NCI-H510A (cell line): ENCODE measurements at regions not wholly inside any gene's neighbourhood (a gene's known extent, or its start where the extent isn't known, plus 50 kb on each side); places are given as distances from the start of the nearest gene placed in this dataset.
"Not testable (repeated sequence)": the region's sequence is repeated elsewhere in the genome, so short reads cannot be mapped to it uniquely, and the experiment has no call there.

Source experiments
- DNase-seq: peaks from one replicate; lab custom pipeline; 2025; lab: John Stamatoyannopoulos, UW

- DNase-seq, result no peak
Observed at GRCh38 chrX:74065831-74066390, 213.4 kb upstream of the XIST start.

DNA sequence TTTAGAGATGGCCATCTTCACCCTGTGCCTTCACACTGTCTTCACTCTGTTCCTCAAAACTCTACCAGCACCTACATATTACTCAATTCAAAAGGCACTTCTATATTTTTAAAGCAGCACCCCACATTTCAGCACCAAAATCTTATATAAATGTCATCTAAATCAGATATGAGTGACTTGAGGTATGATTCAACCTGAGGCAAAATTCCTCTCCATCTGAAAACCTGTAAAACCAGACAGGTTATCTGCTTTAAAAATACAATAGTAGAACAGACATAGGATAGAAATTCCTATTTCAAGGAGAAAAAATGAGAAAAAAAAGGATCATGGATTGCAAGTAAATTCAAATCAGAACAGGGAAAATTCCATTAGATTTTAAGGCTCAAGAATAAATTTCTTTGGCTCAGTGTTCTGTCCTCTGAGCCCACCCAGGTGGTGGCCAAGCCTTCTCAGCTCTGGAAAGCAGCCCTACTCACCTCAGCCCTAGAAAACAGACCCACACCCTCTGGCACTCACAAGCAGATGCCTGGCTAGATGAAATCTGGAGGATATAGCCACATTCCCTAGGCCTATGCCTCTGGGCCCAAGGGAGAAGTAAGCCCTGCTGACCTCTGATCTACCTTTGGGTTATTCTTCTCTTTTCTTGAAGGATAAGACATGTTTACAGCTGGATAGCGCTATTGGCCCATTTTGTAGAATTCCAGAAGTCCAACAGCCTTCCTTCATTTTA is 211.1 kb upstream of the XIST start:
- DNase-seq, result no peak

DNA sequence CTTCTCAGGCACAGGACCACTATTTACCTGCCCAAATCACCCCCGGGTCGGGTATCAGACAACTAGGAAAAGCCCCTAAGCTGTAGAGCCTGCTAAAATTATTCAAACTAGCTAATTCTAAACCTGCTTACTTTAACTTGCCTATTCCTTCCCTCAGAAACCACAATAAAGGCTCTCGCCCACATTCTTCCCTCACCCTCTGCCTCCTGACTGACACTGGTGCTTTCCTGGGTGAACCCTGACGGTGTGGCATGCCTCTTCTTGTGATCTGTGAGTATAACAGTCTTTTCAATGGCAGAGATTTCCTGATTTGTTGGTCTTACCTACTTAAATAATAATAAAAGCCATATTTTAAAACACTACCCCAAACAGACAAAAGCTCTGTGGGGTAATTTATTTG is 209.4 kb upstream of the XIST start:
- DNase-seq, result no peak

GRCh38 chrX:74049126-74049525 is 196.6 kb upstream of the XIST start:
- DNase-seq, result no peak

- not testable (repeated sequence) for DNase-seq
Observed at GRCh38 chrX:74034066-74034465, 181.6 kb upstream of the XIST start.

- DNase-seq, result not testable (repeated sequence)
Observed at GRCh38 chrX:74031527-74031926, 179.0 kb upstream of the XIST start.

GRCh38 chrX:74030766-74031165 is 178.3 kb upstream of the XIST start:
- DNase-seq, result not testable (repeated sequence)

GRCh38 chrX:74025145-74025544 is 172.6 kb upstream of the XIST start:
- not testable (repeated sequence) for DNase-seq

GRCh38 chrX:74023203-74023602 is 170.7 kb upstream of the XIST start:
- no peak for DNase-seq

- no peak for DNase-seq
Observed at GRCh38 chrX:74018253-74018652, 165.7 kb upstream of the XIST start.

- peak; percentile 0 for DNase-seq
Observed at GRCh38 chrX:74015379-74016019, 163.0 kb upstream of the XIST start.

DNA sequence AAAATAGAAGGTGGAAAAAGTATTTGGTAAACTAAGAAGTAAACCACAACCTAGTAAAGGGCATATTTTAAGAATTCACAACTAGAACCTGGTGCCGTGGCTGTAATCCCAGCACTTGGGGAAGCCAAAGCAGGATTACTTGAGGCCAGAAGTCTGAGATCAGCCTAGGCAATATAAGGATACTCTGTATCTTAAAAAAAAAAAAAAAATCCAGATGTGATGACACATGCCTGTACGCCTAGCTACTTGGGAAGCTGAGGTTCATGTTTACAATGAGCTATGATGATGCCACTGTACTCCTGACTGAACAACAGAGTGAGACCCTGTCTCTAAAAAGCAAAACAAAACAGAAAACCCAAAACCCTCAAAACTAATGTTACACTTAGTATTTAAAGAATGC is 156.5 kb upstream of the XIST start:
- no peak for DNase-seq

DNA sequence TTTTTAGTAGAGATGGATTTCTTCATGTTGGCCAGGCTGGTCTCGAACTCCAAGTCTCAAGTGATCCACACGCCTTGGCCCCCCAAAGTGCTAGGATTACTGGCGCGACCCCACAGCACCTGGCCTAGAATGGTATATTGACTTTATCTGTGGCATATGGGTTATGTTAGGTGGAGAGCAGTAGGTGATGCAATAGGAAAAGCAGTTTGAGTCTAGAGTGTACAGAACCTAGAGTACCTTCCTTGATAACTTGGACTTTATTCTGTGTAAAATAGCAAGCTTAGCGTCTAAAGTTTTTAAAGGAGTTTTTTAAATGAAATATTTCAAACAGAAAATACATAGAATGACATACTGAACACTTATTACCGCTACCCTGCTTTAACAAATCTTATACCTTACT is 139.5 kb upstream of the XIST start:
- DNase-seq, result no peak

DNA sequence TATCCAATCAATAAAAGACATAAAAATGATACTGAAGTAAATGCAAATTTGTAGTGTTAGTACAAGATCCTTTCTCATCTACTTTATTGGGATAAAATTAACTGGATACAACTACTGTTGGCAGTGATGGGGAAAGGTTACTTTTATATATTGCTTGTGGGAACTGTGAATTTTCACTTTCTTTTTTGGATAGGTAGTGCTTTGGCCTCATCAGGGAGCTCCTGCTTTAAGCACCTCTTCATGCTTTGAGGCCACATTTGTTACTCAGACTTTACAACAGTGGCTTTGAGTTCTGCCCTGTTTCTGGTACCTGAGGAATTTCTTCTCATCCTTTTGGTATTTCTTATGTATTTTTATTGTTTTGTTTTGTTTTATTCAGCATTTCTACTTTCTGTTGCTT is 134.7 kb upstream of the XIST start:
- DNase-seq, result no peak

DNA sequence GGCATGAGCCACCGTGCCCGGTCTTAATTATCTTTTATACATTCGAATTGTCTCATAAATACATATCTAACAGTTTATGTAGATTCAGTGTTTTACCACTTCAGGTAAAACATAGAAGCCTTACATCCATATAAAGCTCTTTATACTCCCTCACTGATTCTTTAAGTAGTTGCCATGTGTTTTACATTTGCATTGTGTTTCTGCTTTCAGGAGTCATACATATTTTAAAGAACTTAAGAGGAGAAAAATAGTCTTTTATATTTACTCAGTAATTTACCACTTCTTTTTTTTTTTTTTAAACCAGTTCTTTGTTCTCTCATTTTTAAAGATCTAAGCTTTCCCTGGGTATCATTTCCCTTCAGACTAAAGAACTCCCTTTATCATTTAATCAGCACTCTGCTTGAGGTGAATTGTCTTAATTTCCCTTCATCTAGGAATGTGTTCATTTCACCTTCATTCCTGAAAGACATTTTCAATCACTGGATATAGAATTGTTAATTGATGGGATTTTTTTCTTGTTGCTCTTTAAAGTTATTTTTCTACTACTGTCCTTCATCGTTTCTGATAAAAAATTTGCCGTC is 127.1 kb upstream of the XIST start:
- no peak for DNase-seq

- no peak for DNase-seq
Observed at GRCh38 chrX:73977542-73978169, 125.1 kb upstream of the XIST start.

GRCh38 chrX:73967461-73967860 is 114.9 kb upstream of the XIST start:
- not testable (repeated sequence) for DNase-seq

DNA sequence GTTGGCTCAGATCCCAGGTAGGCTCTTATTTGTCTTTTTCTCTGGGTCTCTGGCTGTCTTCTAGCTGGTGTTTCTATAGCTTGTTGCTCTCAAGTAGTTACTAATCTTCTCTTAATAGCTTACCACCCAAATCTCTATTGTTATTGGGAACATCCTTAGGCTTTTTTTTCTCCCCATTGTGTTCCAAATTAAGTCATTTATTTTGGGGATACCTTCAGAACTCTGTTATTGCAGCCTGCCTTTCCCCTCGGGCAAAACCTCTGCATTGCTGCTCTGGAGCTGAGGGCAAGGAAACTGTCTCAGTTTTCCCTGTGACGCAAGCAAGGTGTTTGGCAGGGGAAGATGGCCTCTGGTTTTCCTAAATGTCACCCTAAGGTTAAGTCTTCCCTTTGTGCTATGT is 113.3 kb upstream of the XIST start:
- DNase-seq, result no peak

- no peak for DNase-seq
Observed at GRCh38 chrX:73964579-73964978, 112.1 kb upstream of the XIST start.

GRCh38 chrX:73963682-73964081 is 111.2 kb upstream of the XIST start:
- DNase-seq, result no peak

- DNase-seq, result no peak
Observed at GRCh38 chrX:73962948-73963347, 110.4 kb upstream of the XIST start.

DNA sequence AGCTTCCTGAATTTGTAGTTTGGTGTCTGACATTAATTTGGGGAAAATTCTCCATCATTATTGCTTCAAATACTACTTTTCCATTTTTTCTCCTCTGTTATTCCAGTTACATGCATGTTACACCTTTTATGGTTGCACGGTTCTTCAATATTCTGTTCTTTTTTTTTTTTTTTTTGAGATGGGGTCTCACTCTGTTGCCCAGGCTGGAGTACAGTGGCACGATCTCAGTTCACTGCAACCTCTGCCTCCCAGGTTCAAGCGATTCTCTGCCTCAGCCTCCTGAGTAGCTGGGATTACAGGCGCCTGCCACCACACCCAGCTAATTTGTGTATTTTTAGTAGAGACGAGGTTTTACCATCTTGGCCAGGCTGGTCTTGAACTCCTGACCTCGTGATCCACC is 109.4 kb upstream of the XIST start:
- DNase-seq, result not testable (repeated sequence)

GRCh38 chrX:73944563-73944908 is 92.0 kb upstream of the XIST start:
- DNase-seq, result no peak
